Renal pelvis (tissue), 1 donor: ENCODE measurements at regions not wholly inside any gene's neighbourhood (a gene's known extent, or its start where the extent isn't known, plus 50 kb on each side); places are given as distances from the start of the nearest gene placed in this dataset.
"Not testable (repeated sequence)": the region's sequence is repeated elsewhere in the genome, so short reads cannot be mapped to it uniquely, and the experiment has no call there.

Experiments
- DNase-seq: peaks from one replicate; pipeline ENCODE4 v3.0.0-alpha.2; 2013

DNA sequence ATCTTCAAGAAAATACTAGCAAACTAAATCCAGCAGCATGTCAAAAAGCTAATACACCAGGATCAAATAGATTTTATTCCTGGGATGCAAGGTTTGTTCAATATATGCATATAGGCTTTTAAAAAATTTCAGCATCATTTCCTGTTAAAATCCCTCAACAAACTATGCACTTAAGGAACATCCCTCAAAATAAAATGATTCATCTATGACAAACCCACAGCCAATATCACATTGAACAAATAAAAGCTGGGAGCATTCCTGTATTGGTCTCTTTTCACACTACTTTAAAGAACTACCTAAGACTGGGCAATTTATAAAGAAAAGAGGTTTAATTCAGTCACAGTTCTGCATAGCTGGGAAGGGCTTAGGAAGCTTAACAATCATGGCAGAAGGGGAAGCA is 726.7 kb downstream of the GRXCR1 start:
- DNase-seq = no peak

DNA sequence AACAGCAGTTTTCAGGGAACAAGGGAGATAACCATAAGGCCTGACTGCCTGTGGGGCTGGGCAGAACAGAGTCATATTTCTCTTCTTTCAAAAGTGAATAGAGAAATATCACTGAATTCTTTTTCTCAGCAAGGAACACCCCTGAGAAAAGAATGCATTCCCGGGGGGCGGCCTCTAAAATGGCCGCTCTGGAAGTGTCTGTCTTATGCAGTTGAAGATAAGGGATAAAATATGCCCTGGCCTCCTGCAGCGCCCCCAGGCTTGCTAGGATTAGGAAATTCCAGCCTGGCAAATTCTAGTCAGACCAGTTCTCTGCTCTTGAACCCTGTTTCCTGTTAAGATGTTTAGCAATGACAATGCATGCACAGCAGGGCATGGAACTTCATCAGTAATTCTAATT is 745.4 kb downstream of the GRXCR1 start:
- DNase-seq = not testable (repeated sequence)

DNA sequence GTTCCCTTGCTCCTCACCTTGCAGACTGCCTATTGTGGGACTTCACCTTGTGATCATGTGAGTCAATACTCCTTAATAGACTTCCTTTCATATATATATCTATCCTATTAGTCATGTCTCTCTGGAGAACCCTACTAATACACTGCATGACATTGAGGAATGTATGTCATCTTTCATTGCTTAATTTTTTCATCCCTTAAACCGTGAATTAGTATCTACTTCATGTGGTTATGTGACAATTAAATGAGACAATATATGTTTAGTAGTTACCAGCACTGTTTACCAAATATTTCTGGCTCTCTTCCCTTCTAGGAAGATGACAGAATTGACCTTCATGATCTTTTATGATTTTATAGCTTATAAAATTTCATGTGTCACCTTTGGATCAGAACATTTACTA is 759.5 kb downstream of the GRXCR1 start:
- DNase-seq = no peak

DNA sequence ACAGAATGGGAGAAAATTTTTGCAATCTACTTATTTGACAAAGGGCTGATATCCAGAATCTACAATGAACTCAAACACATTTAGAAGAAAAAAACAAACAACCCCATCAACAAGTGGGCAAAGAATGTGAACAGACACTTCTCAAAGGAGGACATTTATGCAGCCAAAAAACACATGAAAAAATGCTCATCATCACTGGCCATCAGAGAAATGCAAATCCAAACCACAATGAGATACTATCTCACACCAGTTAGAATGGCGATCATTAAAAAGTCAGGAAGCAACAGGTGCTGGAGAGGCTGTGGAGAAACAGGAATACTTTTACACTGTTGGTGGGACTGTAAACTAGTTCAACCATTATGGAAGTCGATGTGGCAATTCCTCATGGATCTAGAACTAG is 767.0 kb downstream of the GRXCR1 start:
- not testable (repeated sequence) for DNase-seq

DNA sequence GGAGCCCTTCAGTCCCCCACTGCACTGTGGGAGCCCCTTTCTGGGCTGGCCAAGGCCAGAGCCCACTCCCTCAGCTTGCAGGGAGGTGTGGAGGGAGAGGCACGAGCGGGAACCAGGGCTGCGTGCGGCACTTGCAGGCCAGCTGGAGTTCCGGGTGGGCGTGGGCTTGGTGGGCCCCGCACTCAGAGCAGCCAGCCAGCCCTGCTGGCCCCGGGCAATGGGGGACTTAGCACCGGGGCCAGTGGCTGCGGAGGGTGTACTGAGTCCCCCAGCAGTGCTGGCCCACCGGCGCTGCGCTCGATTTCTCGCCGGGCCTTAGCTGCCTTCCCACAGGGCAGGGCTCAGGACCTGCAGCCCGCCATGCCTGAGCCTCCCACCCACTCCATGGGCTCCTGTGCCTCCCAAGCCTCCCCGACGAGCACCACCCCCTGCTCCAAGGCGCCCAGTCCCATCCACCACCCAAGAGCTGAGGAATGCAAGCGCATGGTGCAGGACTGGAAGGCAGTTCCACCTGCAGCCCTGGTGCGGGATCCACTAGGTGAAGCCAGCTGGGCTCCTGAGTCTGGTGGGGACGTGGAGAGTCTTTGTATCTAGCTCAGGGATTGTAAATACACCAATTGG is 776.2 kb downstream of the KCTD8 start:
- DNase-seq = not testable (repeated sequence)

DNA sequence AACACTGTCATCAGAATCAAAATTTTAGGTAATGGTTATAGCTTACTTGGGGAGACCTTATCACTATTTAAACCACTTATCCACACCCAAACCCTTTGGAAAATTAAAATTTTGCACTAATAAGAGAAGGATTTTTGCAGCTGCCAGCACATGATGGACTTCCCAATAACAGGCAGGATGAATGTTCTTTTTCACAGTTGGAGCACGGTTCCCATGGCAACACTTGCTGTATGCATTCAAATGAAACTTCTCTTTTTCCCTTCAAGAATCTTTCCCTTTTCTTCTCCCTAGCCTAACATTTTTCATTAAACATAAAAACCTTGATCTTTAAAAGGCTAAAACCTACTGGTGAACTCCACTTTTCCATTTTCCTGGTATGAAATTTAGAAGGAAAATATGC is 768.2 kb downstream of the KCTD8 start:
- no peak for DNase-seq

DNA sequence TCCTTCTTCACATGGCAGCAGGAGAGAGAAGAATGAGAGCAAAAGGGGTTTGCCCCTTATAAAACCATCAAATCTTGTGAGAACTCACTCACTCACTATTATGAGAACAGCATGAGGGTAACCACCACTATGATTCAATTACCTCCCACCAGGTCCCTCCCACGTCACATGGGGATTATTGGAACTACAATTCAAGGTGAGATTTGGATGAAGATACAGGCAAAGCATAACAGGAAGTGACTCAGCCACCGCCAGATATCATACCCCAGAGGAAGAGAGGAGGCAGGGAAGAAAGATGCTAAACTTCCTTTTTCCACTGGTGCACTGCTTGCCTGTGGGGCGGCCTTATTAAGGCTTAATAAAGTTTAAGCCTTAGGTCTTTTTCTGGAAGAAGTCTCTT is 766.1 kb downstream of the KCTD8 start:
- DNase-seq = no peak

DNA sequence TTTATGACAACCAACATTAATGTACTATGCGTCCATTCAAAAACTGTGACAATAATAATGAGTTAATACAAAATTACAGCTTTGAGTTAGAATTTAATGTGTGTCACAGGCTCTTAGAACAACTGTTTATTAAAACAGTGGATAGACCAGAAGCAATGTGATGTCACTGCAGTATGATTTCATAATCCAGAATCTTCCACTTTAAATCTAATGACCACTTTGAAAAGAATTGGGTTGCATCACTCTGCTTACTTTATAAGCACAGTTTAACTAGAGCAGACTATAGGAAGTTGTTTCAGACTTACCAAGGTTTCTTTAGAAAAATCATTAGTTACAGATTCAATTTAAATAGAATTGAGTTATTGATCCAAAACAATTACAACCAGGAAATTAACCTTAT is 758.5 kb downstream of the KCTD8 start:
- no peak for DNase-seq

DNA sequence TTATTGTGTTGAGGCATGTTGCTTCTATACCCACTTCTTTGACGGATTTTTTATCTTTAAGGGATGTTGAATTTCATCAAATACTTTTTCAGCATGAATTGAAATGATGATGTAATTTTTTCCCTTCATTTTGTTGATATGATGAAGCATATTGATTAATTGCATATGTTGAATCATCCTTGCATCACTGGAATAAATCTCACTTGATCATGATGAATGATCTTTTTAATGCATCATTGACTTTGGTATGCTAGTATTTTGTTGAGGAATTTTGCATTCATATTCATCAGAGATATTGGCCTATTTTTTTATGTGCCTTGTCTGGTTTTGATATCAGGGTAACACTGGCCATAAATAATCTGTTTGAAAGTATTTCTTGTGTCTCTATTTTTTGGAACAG is 754.7 kb downstream of the KCTD8 start:
- DNase-seq = no peak

DNA sequence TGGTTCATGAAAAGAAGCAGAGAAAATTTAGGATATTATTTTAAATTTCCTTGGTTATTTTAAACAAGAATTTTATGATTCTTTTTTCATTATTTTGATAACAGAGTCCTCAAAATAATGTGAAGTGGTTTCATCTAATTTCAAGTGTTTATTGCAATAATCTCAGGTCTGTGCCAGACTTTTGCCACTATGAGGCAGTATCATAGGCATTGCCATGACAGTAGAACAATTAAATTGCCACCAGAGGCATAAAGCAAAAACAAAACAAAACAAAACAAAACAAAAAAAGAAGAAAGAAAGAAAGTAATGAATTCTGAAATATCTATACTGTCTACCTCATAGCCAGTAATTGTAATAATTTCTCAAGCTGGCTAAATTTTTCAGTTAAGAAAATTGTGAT is 739.2 kb downstream of the KCTD8 start:
- DNase-seq = no peak

DNA sequence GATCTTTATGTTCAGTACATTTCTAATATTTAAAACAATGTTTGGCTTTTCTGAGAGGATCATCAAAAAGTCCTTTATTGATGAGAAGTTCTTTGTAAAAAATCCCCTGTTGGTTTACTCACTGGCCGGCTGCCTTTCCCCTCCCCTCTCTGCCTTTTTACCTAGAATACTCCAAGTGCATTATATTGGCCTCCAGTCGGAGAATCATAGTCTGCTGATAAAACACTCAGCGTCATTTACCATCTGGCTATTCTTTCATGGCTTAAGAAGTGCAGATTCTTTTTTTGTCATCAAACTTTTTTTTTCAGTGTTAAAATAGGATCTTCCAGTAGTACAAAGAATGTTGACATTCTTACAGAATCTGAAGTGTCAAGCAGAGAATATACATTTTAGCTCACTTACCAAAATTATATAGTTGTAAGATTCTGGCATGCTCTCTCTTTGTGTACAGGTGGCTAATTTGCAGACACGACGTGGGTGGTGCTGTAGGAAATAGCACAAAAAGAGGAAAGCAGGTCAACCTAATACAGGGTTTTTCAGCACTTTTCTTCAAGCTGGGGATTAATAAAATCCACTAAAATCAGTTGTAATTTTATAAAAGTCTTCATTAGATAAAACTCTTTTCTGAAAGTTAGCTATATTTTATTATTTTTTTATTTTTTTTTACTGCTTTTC is 731.8 kb downstream of the KCTD8 start:
- no peak for DNase-seq

DNA sequence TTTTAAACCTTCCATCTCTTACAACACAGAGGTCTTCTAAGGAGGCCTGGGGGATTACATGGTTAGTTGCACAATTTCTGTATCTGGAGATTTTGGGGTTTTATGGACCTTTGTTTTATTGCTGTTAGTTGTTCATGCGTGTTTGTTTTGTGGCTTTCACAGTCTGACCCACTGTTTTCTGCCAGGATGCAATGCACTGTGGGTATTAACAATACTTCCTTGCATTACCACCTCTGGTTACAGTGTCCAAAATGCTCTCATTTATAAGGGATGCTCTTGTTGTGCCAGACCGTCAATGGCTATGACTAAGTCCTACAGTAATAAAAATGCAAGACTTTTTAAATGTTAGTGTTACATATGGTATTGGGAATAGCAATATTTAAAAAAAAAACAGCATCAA is 730.2 kb downstream of the KCTD8 start:
- DNase-seq = no peak

DNA sequence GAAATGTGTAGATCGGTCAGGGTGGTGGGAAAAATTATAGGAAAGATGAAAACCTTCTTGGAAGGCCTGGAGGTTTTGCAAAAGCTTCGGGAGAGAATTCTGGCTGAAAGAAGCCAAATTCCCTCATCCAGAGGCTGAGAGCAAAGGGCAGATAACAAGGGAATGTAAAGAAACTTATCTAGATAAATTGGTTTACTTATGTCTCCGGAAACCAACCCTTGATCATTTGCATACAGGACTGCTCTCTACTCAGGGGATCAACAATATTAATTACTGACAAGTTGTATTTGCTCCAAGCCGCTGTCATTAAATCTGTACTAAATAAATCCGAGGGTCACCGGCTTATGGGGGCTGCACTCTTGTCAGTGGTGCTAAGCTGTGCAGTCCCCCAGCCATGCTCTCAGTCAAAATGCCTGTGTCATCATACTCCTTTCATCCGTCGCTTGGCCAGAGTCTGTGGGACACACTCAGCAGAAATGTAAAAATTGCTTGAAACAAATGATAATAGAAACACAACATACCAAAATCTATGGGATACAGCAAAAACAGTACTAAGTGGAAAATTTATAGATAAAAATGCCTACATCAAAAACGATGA is 715.7 kb downstream of the KCTD8 start:
- no peak for DNase-seq

DNA sequence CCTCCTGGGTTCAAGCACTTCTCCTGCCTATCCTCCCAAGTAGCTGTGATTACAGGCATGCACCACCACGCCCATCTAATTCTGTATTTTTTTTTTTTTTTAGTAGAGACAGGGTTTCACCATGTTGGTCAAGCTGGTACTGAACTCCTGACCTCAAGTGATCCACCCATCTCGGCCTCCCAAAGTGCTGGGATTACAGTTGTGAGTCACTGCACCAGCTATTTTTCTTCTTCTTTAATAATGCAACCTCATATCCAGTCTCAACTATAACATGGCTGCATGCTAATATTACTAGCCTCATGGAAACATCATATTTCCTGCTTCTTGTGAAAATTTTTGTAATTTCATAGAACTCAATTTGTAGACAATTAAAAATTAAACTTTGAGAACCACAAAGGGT is 706.5 kb downstream of the KCTD8 start:
- DNase-seq = no peak

DNA sequence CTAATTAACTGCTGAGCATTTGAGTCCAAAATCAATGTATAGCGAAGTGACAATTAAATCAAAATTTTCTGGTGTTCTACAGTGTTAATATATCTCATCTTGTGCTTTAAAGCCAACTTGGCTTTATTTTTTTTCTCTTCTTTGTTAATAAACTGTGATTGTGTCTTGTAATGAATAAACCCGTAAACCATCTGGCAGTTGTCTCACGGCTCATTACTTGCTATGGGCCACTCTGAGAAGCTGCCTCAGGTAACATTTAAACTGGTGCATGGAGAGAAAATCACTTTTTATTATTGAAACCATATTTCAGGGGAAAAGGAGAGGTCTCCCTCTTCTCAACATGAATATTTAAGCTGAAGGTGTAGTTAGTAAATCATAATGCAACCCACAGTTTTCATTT is 694.0 kb downstream of the KCTD8 start:
- peak; percentile 33 for DNase-seq

DNA sequence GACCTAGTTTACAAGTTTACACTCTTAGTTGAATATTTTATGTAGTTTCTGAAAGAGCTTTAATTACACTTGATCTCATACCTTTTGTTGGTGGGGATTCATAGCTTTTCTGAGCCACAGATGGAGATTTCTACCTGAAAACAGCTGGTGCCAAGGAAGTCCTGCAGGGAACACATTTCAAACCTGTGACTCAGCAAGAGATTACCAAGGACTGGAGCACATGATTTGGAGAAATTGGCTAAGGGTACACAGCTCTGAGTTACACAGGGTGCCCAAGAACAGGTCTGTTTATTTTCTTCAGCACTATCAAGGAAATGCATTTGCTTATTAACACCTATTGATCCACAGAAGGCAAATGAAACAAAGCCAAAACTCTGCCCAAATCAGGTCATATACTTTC is 691.5 kb downstream of the KCTD8 start:
- DNase-seq = no peak

DNA sequence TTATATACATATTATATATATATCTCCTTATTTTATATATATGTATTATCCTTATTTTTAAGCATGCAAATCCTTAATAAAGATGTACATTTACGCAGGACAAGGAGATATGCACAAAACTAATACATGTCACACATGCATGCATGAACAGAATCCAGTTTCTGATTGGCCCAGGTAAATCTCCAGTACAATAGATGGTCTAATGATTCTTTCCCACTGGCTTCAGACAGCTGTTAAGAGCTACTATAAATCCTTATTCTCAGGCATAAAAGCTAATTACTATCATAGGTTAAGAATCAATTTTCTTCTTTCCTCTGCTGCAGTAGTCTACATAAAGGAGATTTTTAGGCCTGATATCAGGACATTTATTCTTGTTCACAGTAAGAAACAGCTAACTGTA is 689.8 kb downstream of the KCTD8 start:
- DNase-seq = no peak

DNA sequence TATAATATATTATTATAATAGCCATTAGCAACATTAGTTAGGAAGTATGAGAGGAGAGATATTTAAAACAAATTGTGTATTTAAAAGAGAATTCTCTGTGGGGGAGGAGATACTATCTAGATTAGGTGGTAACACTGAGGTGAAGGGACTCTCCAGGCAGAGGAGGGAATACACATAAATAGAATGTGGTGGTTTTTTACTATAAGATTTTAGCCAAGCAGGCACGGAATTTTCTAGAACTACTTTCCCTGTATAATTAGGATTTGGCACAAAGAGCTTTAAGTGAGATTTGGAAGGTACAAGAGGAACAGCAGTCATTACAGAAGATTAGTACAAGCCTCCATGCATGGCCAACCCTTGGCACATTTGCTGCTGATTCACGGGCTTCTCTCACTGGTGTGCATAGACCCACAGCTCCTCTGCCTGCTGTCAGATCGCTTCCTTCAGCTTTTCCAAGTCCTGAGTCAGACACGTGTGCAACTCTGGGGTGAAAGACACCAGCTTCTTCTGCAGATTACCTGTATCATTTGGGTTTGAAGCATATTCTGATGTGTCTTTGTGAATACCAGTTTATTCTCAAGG is 685.5 kb downstream of the KCTD8 start:
- no peak for DNase-seq

DNA sequence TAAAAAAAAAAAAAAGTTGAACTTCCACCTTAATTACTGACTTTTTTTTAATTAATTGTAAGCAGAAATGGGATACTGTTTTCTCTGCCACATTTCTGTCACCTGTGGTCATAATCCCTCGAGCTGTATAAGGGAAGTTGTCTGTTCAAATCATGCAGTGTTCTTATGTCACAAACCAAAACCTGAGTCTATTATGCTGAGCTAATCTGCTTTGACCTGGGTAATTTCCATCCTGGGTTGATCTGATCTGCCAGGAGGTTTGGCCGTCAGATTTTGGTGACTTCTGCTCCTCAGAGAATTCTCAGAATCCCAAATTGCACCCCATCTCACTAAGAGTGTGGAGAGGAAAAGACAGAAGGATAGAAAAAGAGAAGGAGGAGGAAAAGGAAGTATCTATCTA is 683.1 kb downstream of the KCTD8 start:
- no peak for DNase-seq

DNA sequence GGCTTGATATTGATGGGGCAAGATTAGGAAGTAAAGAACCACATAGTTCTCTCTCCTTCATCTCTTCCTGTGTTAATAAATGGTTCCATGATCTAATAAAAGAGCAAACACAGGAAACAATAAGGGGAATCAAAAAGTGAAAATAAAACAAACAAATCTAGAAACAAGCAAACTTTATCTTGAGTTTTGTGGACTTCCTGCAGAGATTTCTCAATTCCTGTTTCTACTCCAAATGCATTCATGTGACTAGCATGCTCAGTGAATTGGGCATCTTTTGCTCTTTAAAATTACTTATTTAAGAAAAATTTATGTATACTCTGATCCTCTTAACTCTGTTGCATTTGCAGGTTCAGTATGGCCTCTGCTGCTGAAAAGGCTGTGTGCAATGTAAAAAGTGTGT is 682.0 kb downstream of the KCTD8 start:
- DNase-seq = no peak

DNA sequence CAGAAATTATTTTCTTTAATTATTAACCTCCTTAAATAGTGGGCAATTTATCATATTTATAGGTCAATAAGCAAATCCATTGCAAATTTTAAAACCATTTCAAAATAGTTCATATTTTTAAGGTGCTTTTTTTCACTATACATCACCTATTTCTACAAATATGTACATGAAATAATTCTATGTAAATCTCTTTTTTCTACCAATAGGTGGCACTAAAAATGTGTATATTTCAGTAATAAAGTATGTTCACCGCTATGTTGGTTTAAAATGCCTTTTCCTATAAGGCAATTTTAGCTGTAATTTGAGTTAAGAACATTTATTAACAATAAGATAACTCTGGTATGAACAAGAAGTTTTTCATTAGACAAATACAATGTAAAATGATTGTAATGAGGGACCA is 672.2 kb downstream of the KCTD8 start:
- DNase-seq = no peak

DNA sequence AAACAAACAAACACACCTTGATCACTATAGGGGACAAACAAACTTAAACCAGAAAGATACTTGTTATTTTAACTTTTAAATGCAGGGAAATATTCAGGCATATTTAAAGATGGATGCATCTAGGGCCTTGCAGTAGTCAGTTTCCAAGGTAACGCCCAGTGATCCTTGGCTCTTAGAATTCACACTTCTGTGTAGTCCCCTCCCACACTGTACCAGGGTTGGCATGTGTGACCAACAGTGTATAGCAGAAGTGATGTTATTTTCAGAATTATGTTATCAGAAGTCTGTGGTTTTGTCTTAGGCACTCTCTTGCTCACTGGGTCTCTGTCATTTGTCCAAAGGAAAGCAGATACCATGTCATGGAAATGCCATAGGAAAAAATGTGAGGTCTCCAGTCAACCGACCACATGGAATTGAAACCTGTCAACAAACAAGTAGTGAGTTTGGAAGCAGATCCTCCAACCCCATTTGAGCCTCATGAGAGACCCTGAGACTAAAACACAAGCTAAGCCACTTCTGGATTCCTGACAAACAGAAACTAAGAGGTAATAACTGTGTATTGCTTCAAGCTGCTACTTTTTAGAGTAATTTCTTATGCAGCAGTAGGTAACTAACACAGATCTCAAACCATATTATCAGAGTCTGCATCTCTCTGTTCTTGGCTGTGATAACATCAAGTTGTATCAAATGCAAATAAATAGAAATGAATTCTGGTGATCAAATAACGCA is 670.3 kb downstream of the KCTD8 start:
- no peak for DNase-seq

DNA sequence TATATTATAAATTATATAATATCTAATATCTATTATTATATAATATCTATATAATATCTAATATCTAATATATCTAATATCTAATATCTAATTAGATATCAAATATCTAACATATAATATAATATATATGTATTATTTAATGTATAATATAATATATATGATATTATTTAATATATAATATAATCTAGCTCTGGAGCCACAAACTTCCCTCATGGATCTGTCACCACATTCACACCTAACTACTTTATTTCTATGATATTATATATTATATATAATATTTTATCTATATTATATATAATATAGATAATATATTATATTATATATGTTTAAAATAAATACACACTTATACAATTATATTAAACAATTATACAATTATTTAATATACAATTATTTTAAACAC is 667.5 kb downstream of the KCTD8 start:
- no peak for DNase-seq
